ENCODE measurements at regions not wholly inside any gene's neighbourhood (a gene's known extent, or its start where the extent isn't known, plus 50 kb on each side); places are given as distances from the start of the nearest gene placed in this dataset.

GRCh38 chr1:187310038-187310631 is 481.4 kb downstream of the PLA2G4A start:
- no peaks in the 10 kb centered on the region for H3K27me3 ChIP-seq (ENCODE audit: insufficient read depth, low read depth, low read length)
- TF ChIP-seq TAF1 (IDR thresholded peaks at IDR 0.05; ENCODE audit: low read depth) (no peak), EP300 (conservative IDR thresholded peaks at IDR 0.05; ENCODE audit: poor library complexity, severe bottlenecking) (no peak), RAD21 (conservative IDR thresholded peaks at IDR 0.05) (no peak), SMC3 (conservative IDR thresholded peaks at IDR 0.05; ENCODE audit: poor library complexity) (no peak), POLR2AphosphoS5 (IDR thresholded peaks at IDR 0.05) (no peak), MXI1 (conservative IDR thresholded peaks at IDR 0.05; ENCODE audit: poor library complexity, severe bottlenecking) (no peak), EZH2 (IDR thresholded peaks at IDR 0.05; ENCODE audit: borderline replicate concordance, insufficient read depth, low read length, poor library complexity, severe bottlenecking) (no peak)
- TF ChIP-seq, protein P1, sequence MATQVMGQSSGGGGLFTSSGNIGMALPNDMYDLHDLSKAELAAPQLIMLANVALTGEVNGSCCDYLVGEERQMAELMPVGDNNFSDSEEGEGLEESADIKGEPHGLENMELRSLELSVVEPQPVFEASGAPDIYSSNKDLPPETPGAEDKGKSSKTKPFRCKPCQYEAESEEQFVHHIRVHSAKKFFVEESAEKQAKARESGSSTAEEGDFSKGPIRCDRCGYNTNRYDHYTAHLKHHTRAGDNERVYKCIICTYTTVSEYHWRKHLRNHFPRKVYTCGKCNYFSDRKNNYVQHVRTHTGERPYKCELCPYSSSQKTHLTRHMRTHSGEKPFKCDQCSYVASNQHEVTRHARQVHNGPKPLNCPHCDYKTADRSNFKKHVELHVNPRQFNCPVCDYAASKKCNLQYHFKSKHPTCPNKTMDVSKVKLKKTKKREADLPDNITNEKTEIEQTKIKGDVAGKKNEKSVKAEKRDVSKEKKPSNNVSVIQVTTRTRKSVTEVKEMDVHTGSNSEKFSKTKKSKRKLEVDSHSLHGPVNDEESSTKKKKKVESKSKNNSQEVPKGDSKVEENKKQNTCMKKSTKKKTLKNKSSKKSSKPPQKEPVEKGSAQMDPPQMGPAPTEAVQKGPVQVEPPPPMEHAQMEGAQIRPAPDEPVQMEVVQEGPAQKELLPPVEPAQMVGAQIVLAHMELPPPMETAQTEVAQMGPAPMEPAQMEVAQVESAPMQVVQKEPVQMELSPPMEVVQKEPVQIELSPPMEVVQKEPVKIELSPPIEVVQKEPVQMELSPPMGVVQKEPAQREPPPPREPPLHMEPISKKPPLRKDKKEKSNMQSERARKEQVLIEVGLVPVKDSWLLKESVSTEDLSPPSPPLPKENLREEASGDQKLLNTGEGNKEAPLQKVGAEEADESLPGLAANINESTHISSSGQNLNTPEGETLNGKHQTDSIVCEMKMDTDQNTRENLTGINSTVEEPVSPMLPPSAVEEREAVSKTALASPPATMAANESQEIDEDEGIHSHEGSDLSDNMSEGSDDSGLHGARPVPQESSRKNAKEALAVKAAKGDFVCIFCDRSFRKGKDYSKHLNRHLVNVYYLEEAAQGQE (IDR thresholded peaks at IDR 0.05; ENCODE audit: borderline replicate concordance): no peak
- TF ChIP-seq, protein P2, sequence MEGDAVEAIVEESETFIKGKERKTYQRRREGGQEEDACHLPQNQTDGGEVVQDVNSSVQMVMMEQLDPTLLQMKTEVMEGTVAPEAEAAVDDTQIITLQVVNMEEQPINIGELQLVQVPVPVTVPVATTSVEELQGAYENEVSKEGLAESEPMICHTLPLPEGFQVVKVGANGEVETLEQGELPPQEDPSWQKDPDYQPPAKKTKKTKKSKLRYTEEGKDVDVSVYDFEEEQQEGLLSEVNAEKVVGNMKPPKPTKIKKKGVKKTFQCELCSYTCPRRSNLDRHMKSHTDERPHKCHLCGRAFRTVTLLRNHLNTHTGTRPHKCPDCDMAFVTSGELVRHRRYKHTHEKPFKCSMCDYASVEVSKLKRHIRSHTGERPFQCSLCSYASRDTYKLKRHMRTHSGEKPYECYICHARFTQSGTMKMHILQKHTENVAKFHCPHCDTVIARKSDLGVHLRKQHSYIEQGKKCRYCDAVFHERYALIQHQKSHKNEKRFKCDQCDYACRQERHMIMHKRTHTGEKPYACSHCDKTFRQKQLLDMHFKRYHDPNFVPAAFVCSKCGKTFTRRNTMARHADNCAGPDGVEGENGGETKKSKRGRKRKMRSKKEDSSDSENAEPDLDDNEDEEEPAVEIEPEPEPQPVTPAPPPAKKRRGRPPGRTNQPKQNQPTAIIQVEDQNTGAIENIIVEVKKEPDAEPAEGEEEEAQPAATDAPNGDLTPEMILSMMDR (IDR thresholded peaks at IDR 0.05; ENCODE audit: poor library complexity, severe bottlenecking): no peak
- no peak overlapping the region for H3K27ac ChIP-seq (ENCODE audit: low read length)
- no peaks in the 10 kb centered on the region for H3K9me3 ChIP-seq (ENCODE audit: low read length)
- no peak overlapping the region for H3K4me2 ChIP-seq (ENCODE audit: low read length)
- H4K20me1 ChIP-seq (ENCODE audit: insufficient read depth): no peaks in the 10 kb centered on the region
- no peaks in the 10 kb centered on the region for H3F3A ChIP-seq (ENCODE audit: insufficient read depth, low read length, poor library complexity, severe bottlenecking)
- no peaks in the 10 kb centered on the region for H3K9me2 ChIP-seq (ENCODE audit: insufficient read depth, low read length)
- no peak overlapping the region for H2AFZ ChIP-seq (ENCODE audit: low read depth, low read length)
- no peaks in the 10 kb centered on the region for H3K79me2 ChIP-seq (replicated peaks; ENCODE audit: insufficient read depth, low read length)
- H3K4me3 ChIP-seq (ENCODE audit: low read length): no peak overlapping the region
- H3K9ac ChIP-seq (ENCODE audit: low read length): no peak overlapping the region
- no peaks in the 10 kb centered on the region for H3K36me3 ChIP-seq (ENCODE audit: insufficient read depth, low read length)

- TF ChIP-seq TAF1 (IDR thresholded peaks at IDR 0.05; ENCODE audit: low read depth): no peak
- TF ChIP-seq EZH2 (IDR thresholded peaks at IDR 0.05; ENCODE audit: borderline replicate concordance, insufficient read depth, low read length, poor library complexity, severe bottlenecking): no peak
- TF ChIP-seq MXI1 (conservative IDR thresholded peaks at IDR 0.05; ENCODE audit: poor library complexity, severe bottlenecking): no peak
- peak; percentile 94 for TF ChIP-seq EP300 (conservative IDR thresholded peaks at IDR 0.05; ENCODE audit: poor library complexity, severe bottlenecking)
- TF ChIP-seq POLR2AphosphoS5 (IDR thresholded peaks at IDR 0.05): peak; percentile 81
- TF ChIP-seq, protein P2 (IDR thresholded peaks at IDR 0.05; ENCODE audit: poor library complexity, severe bottlenecking): no peak
- no peak for TF ChIP-seq RAD21 (conservative IDR thresholded peaks at IDR 0.05)
- no peak for TF ChIP-seq SMC3 (conservative IDR thresholded peaks at IDR 0.05; ENCODE audit: poor library complexity)
- Histone ChIP-seq H3K36me3 (ENCODE audit: insufficient read depth, low read length) (no peaks in the 10 kb centered on the region), H3K27me3 (ENCODE audit: insufficient read depth, low read depth, low read length) (no peaks in the 10 kb centered on the region), H3K4me2 (ENCODE audit: low read length) (peak overlapping the region; percentile 38), H3K79me2 (replicated peaks; ENCODE audit: insufficient read depth, low read length) (no peaks in the 10 kb centered on the region), H3K27ac (ENCODE audit: low read length) (no peak overlapping the region), H4K20me1 (ENCODE audit: insufficient read depth) (no peaks in the 10 kb centered on the region), H3F3A (ENCODE audit: insufficient read depth, low read length, poor library complexity, severe bottlenecking) (no peaks in the 10 kb centered on the region), H3K9me3 (ENCODE audit: low read length) (no peaks in the 10 kb centered on the region), H2AFZ (ENCODE audit: low read depth, low read length) (no peak overlapping the region), H3K9me2 (ENCODE audit: insufficient read depth, low read length) (no peaks in the 10 kb centered on the region), H3K4me3 (ENCODE audit: low read length) (no peak overlapping the region), H3K9ac (ENCODE audit: low read length) (no peak overlapping the region)
Observed at GRCh38 chr1:187313115-187313514, 484.4 kb downstream of the PLA2G4A start.
